HEK293T (cell line): ENCODE measurements at regions not wholly inside any gene's neighbourhood (a gene's known extent, or its start where the extent isn't known, plus 50 kb on each side); places are given as distances from the start of the nearest gene placed in this dataset.

ENCODE experiments used
- CTCF ChIA-PET: fragments of 350-600 bp; formaldehyde crosslinking; extraction: SDS; loops from one replicate; lab custom pipeline; 2021; ENCODE audit warnings: antibody characterized with exemption, inconsistent platforms; lab: Yijun Ruan, JAX
- POLR2A ChIA-PET: fragments of 350-600 bp; formaldehyde crosslinking; extraction: SDS; loops from one replicate; lab custom pipeline; 2020; ENCODE audit warnings: antibody characterized with exemption, inconsistent platforms; lab: Yijun Ruan, JAX
- DNase-seq: peaks from one replicate; pipeline ENCODE4 v3.0.0; 2012; ENCODE audit warnings: mixed read lengths; ENCODE audit errors: extremely low spot score
- ARNT ChIP-seq: fragments of 450-650 bp; IDR thresholded peaks from 2 replicates; pipeline ENCODE4 v1.6.1; 2017; ENCODE audit warnings: mild to moderate bottlenecking
- BHLHE40 ChIP-seq: fragments of 450-650 bp; IDR thresholded peaks from 2 replicates; pipeline ENCODE4 v1.6.1; 2016; ENCODE audit warnings: mild to moderate bottlenecking, moderate library complexity, borderline replicate concordance
- CTBP1 ChIP-seq: fragments of 450-650 bp; IDR thresholded peaks from 2 replicates; pipeline ENCODE4 v1.6.1; 2016; ENCODE audit warnings: borderline replicate concordance
- ELF4 ChIP-seq: fragments of 450-650 bp; IDR thresholded peaks from 2 replicates; pipeline ENCODE4 v1.6.1; 2017; ENCODE audit warnings: antibody characterized with exemption
- FOXA1 ChIP-seq: fragments of 450-650 bp; IDR thresholded peaks from 2 replicates; pipeline ENCODE4 v1.6.1; 2016; ENCODE audit warnings: mild to moderate bottlenecking
- FOXK2 ChIP-seq: fragments of 450-650 bp; IDR thresholded peaks from 2 replicates; pipeline ENCODE4 v1.6.1; 2016; ENCODE audit warnings: mild to moderate bottlenecking
- FOXM1 ChIP-seq: fragments of 450-650 bp; IDR thresholded peaks from 2 replicates; pipeline ENCODE4 v1.6.1; 2017; ENCODE audit warnings: mild to moderate bottlenecking, borderline replicate concordance
- HDGF ChIP-seq: fragments of 450-650 bp; IDR thresholded peaks from 2 replicates; pipeline ENCODE4 v1.6.1; 2017; ENCODE audit warnings: antibody characterized with exemption, borderline replicate concordance
- L3MBTL2 ChIP-seq: fragments of 450-650 bp; conservative IDR thresholded peaks from 2 replicates; pipeline ENCODE4 v1.6.1; 2016; ENCODE audit warnings: mild to moderate bottlenecking
- LEF1 ChIP-seq: fragments of 450-650 bp; IDR thresholded peaks from 2 replicates; pipeline ENCODE4 v1.6.1; 2017; ENCODE audit warnings: mild to moderate bottlenecking, borderline replicate concordance
- NFRKB ChIP-seq: fragments of 450-650 bp; IDR thresholded peaks from 2 replicates; pipeline ENCODE4 v1.6.1; 2016; ENCODE audit warnings: mild to moderate bottlenecking, moderate library complexity
- PKNOX1 ChIP-seq: fragments of 450-650 bp; IDR thresholded peaks from 2 replicates; pipeline ENCODE4 v1.6.1; 2016
- SP1 ChIP-seq: fragments of 450-650 bp; IDR thresholded peaks from 2 replicates; pipeline ENCODE4 v1.6.1; 2017
- SUZ12 ChIP-seq: fragments of 450-650 bp; IDR thresholded peaks from 2 replicates; pipeline ENCODE4 v1.6.1; 2016; ENCODE audit warnings: mild to moderate bottlenecking
- TARDBP ChIP-seq: fragments of 450-650 bp; IDR thresholded peaks from 2 replicates; pipeline ENCODE4 v1.6.1; 2016
- ZNF384 ChIP-seq: fragments of 450-650 bp; IDR thresholded peaks from 2 replicates; pipeline ENCODE4 v1.6.1; 2016

GRCh38 chr2:180145163-180145562 lies 138.1 kb upstream of the CWC22 start:
- DNase-seq: no peak
- TF ChIP-seq LEF1: no peak
- POLR2A ChIA-PET: no interaction called here
- CTCF ChIA-PET: no interaction called here

- no peak for DNase-seq
- TF ChIP-seq NFRKB (no peak), CTBP1 (no peak), FOXA1 (no peak), ARNT (no peak), SP1 (no peak), SUZ12 (no peak), FOXK2 (no peak), BHLHE40 (no peak), ELF4 (no peak), L3MBTL2 (no peak), TARDBP (no peak), FOXM1 (no peak), PKNOX1 (no peak), ZNF384 (no peak), HDGF (no peak), LEF1 (no peak)
- POLR2A ChIA-PET: no interaction called here
- CTCF ChIA-PET: no interaction called here
Observed at GRCh38 chr2:180144338-180144813, 137.3 kb upstream of the CWC22 start.

DNA sequence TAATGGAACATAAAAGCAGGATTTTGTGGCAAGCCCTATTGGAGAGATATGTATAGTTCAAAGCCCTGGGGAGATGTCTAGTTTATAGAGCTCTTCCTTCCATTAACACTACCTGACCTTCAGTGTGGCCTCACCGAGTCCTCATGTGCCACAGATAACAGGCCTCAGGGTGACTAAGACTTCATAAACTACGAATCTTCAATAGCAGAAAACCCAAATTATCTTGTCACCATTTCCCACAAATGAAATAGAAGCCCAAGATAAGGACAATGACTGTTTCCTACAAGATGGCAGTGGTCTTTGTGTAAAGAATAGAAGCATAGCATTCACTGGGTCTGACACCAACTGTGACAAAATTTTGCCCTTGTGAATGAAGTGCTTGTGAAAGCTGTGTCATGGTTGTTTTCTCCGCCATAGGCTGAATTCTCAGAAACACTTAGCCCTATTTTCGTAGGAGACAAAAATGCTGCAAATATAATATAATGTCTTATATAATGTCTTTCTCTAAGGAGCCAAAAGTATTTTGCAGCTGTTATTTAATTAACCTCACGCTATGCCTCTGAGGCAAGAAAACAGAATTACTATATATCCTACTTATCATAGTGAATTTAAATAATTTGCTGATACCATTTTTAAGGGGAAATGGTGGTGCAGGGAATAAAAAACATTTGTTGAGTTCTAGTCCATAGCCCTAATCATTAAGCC lies 136.7 kb upstream of the CWC22 start:
- ChIA-PET CTCF (no interaction called here), POLR2A (no interaction called here)
- no peak for TF ChIP-seq ZNF384
- no peak for TF ChIP-seq FOXA1
- TF ChIP-seq PKNOX1: no peak
- no peak for TF ChIP-seq ELF4
- TF ChIP-seq TARDBP: no peak
- no peak for TF ChIP-seq LEF1
- no peak for TF ChIP-seq NFRKB
- TF ChIP-seq BHLHE40: no peak
- DNase-seq: no peak

- ChIA-PET CTCF (no interaction called here), POLR2A (no interaction called here)
- no peak for DNase-seq
- no peak for TF ChIP-seq HDGF
- no peak for TF ChIP-seq SUZ12
- TF ChIP-seq FOXK2: no peak
- no peak for TF ChIP-seq BHLHE40
- TF ChIP-seq ZNF384: no peak
- TF ChIP-seq LEF1: no peak
- TF ChIP-seq TARDBP: no peak
- TF ChIP-seq PKNOX1: no peak
- no peak for TF ChIP-seq ARNT
- no peak for TF ChIP-seq NFRKB
- TF ChIP-seq FOXA1: no peak
- TF ChIP-seq L3MBTL2: no peak
- no peak for TF ChIP-seq ELF4
- TF ChIP-seq CTBP1: no peak
- TF ChIP-seq FOXM1: no peak
- TF ChIP-seq SP1: no peak
Observed at GRCh38 chr2:180141600-180141999, 134.5 kb upstream of the CWC22 start.

DNA sequence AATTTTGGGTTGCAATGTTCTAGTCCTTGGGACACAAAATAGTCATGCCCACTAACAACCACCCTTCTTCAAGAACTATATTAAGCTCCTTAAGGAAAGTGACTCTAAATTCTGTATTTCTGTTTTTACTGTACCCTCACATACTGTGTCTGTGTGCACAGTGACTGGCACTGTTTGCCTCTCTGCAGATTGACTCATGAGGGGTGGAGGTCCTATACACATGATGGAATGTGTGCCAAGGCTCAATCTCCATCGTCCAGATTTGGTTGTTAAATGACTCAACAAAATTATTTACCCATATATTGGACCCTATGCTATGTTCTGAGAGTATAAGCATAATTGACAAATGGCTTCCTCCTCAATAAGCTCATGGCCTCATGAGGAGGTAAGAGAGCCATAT lies 126.6 kb upstream of the CWC22 start:
- CTCF ChIA-PET: no interaction called here
- no peak for DNase-seq

GRCh38 chr2:180130403-180130802 lies 123.3 kb upstream of the CWC22 start:
- TF ChIP-seq L3MBTL2 (no peak), PKNOX1 (no peak), BHLHE40 (no peak), TARDBP (no peak), FOXM1 (no peak), SP1 (no peak), SUZ12 (no peak), ZNF384 (no peak), ARNT (no peak), NFRKB (no peak), LEF1 (no peak)
- ChIA-PET CTCF (interaction anchor here (1.1 kb wide), 1 partner anchor 1585 kb away, joined by 3 read pairs; no protein-coding TSS in a partner anchor), POLR2A (no interaction called here)
- DNase-seq: no peak

More for the DNA sequence above, 126.6 kb upstream of the CWC22 start:
- POLR2A ChIA-PET: no interaction called here
- no peak for TF ChIP-seq FOXA1
